PC-9 (cell line): ENCODE measurements at regions not wholly inside any gene's neighbourhood (a gene's known extent, or its start where the extent isn't known, plus 50 kb on each side); places are given as distances from the start of the nearest gene placed in this dataset.

Experiments used
- BruUV-seq: library from RNA; stranded (reverse); fragments of 400-500 nt; replicated peaks from 2 replicates; lab custom pipeline; 2021; lab: Mats Ljungman, UMichigan
- CTCF ChIA-PET: fragments of 300-600 bp; sonication (Branson Sonifier 250); formaldehyde crosslinking; loops from one replicate; lab custom pipeline; 2022; ENCODE audit warnings: antibody characterized with exemption; lab: Charles Lee
- POLR2A ChIA-PET: fragments of 300-600 bp; sonication (Branson Sonifier 250); formaldehyde crosslinking; loops from one replicate; lab custom pipeline; 2022; ENCODE audit warnings: antibody characterized with exemption; ENCODE audit not compliant: unreplicated experiment; lab: Charles Lee
- DNase-seq, 2 experiments: peaks; one replicate each; pipeline versions ENCODE4 v3.0.0 to v3.0.0-alpha.2; 2015 to 2022; ENCODE audit warnings: mixed read lengths in 1 of 2
- H2AFZ ChIP-seq: fragments of 200-600 bp; sonication (generic); 2 replicates; pipeline ENCODE4 v1.8.1; 2017; ENCODE audit warnings: antibody characterized with exemption
- H3F3A ChIP-seq: fragments of 200-600 bp; sonication (generic); 2 replicates; pipeline ENCODE4 v1.8.1; 2017; ENCODE audit warnings: antibody characterized with exemption, mild to moderate bottlenecking, low read depth; ENCODE audit not compliant: insufficient read depth
- H3K27ac ChIP-seq: fragments of 200-600 bp; sonication (generic); 2 replicates; pipeline ENCODE4 v1.6.1; 2016; ENCODE audit warnings: mixed run types
- H3K27me3 ChIP-seq: fragments of 200-600 bp; sonication (generic); 2 replicates; pipeline ENCODE4 v1.6.1; 2016; ENCODE audit warnings: low read depth, mixed run types; ENCODE audit not compliant: insufficient read depth
- H3K36me3 ChIP-seq: fragments of 200-600 bp; sonication (generic); 2 replicates; pipeline ENCODE4 v1.6.1; 2016; ENCODE audit warnings: low read depth, mixed run types
- H3K4me1 ChIP-seq: fragments of 200-600 bp; sonication (generic); replicated peaks from 2 replicates; pipeline ENCODE4 v1.6.1; 2016; ENCODE audit warnings: mixed run types; ENCODE audit not compliant: insufficient read depth
- H3K4me2 ChIP-seq: fragments of 200-600 bp; sonication (generic); 2 replicates; pipeline ENCODE4 v1.6.1; 2017; ENCODE audit warnings: mixed run types
- H3K4me3 ChIP-seq: fragments of 200-600 bp; sonication (generic); 2 replicates; pipeline ENCODE4 v1.6.1; 2016; ENCODE audit warnings: mixed run types
- H3K79me2 ChIP-seq: fragments of 200-600 bp; sonication (generic); 2 replicates; pipeline ENCODE4 v1.6.1; 2017; ENCODE audit warnings: low read depth, mixed run types
- H3K9me2 ChIP-seq: fragments of 200-600 bp; sonication (generic); 2 replicates; pipeline ENCODE4 v1.8.1; 2017; ENCODE audit warnings: mild to moderate bottlenecking; ENCODE audit not compliant: insufficient read depth
- H3K9me3 ChIP-seq: fragments of 200-600 bp; sonication (generic); 2 replicates; pipeline ENCODE4 v1.8.1; 2016; ENCODE audit warnings: low read depth; ENCODE audit not compliant: insufficient read depth
- H4K20me1 ChIP-seq: fragments of 200-600 bp; sonication (generic); 2 replicates; pipeline ENCODE4 v1.8.1; 2017; ENCODE audit not compliant: insufficient read depth
- CTCF ChIP-seq: fragments of 200-600 bp; sonication (generic); conservative IDR thresholded peaks from 2 replicates; pipeline ENCODE4 v1.6.1; 2017; ENCODE audit warnings: mixed run types, antibody characterized with exemption, mild to moderate bottlenecking, moderate library complexity
- EZH2 ChIP-seq: fragments of 200-600 bp; sonication (generic); IDR thresholded peaks from 2 replicates; pipeline ENCODE4 v1.8.0; 2017; ENCODE audit warnings: antibody characterized with exemption, low read depth
- intact Hi-C: fragments of 100-400 bp; cut with micrococcal nuclease; formaldehyde crosslinking; loops from one replicate; pipeline ENCODE4 v1.10.0; 2022; ENCODE audit not compliant: unreplicated experiment

- Histone ChIP-seq H3K36me3 (no peaks in the 10 kb centered on the region), H3K4me2 (no peak overlapping the region), H3K79me2 (no peaks in the 10 kb centered on the region), H3K27me3 (peaks cover 5% of the 10 kb centered on the region; the same call in 1 of the 2 replicates), H3F3A (no peaks in the 10 kb centered on the region), H3K4me1 (no peaks in the 10 kb centered on the region), H2AFZ (no peak overlapping the region), H3K9me3 (no peaks in the 10 kb centered on the region), H3K9me2 (no peaks in the 10 kb centered on the region), H3K27ac (no peak overlapping the region), H3K4me3 (no peak overlapping the region), H4K20me1 (no peaks in the 10 kb centered on the region)
- BruUV-seq = no TSS peak
- no peak for DNase-seq
- intact Hi-C loops = no loop called here
- ChIA-PET POLR2A (no interaction called here), CTCF (no interaction called here)
- TF ChIP-seq CTCF = no peak
Measured at GRCh38 chr5:110104060-110104725, 414.5 kb downstream of the MAN2A1 start.

- DNase-seq = no peak
- intact Hi-C loops = no loop called here
- peaks cover 5% of the 10 kb centered on the region; the same call in 1 of the 2 replicates for H3K27me3 ChIP-seq
- no peaks in the 10 kb centered on the region for H3F3A ChIP-seq
- H3K27ac ChIP-seq = no peak overlapping the region
- no TSS peak for BruUV-seq
- H3K9me2 ChIP-seq = no peaks in the 10 kb centered on the region
- no peaks in the 10 kb centered on the region for H4K20me1 ChIP-seq
- H2AFZ ChIP-seq = no peak overlapping the region
- no peaks in the 10 kb centered on the region for H3K4me1 ChIP-seq
- H3K9me3 ChIP-seq = no peaks in the 10 kb centered on the region
- H3K4me3 ChIP-seq = no peak overlapping the region
- ChIA-PET POLR2A (no interaction called here), CTCF (no interaction called here)
- TF ChIP-seq CTCF (no peak), EZH2 (no peak)
- no peaks in the 10 kb centered on the region for H3K36me3 ChIP-seq
- no peak overlapping the region for H3K4me2 ChIP-seq
- H3K79me2 ChIP-seq = no peaks in the 10 kb centered on the region
Measured at GRCh38 chr5:110104726-110105669, 415.3 kb downstream of the MAN2A1 start.

- no peak for DNase-seq
- no peaks in the 10 kb centered on the region for H3K9me2 ChIP-seq
- H3K27ac ChIP-seq = no peak overlapping the region
- TF ChIP-seq EZH2 (no peak), CTCF (no peak)
- no TSS peak for BruUV-seq
- H3K27me3 ChIP-seq = peaks cover 5% of the 10 kb centered on the region; the same call in 1 of the 2 replicates
- intact Hi-C loops = no loop called here
- no peak overlapping the region for H2AFZ ChIP-seq
- H3K36me3 ChIP-seq = no peaks in the 10 kb centered on the region
- ChIA-PET POLR2A (no interaction called here), CTCF (no interaction called here)
- H4K20me1 ChIP-seq = no peaks in the 10 kb centered on the region
- no peaks in the 10 kb centered on the region for H3K9me3 ChIP-seq
- no peaks in the 10 kb centered on the region for H3F3A ChIP-seq
- no peak overlapping the region for H3K4me3 ChIP-seq
- no peaks in the 10 kb centered on the region for H3K4me1 ChIP-seq
- H3K79me2 ChIP-seq = no peaks in the 10 kb centered on the region
- no peak overlapping the region for H3K4me2 ChIP-seq
Measured at GRCh38 chr5:110105692-110106091, 416.0 kb downstream of the MAN2A1 start.
